AG08395 (cell line): ENCODE measurements at regions not wholly inside any gene's neighbourhood (a gene's known extent, or its start where the extent isn't known, plus 50 kb on each side); places are given as distances from the start of the nearest gene placed in this dataset.
"Not testable (repeated sequence)": the region's sequence is repeated elsewhere in the genome, so short reads cannot be mapped to it uniquely, and the experiment has no call there.

Experiments
- DNase-seq: peaks from one replicate; pipeline ENCODE4 v3.0.0; 2012; ENCODE audit warnings: mixed read lengths, low spot score

DNA sequence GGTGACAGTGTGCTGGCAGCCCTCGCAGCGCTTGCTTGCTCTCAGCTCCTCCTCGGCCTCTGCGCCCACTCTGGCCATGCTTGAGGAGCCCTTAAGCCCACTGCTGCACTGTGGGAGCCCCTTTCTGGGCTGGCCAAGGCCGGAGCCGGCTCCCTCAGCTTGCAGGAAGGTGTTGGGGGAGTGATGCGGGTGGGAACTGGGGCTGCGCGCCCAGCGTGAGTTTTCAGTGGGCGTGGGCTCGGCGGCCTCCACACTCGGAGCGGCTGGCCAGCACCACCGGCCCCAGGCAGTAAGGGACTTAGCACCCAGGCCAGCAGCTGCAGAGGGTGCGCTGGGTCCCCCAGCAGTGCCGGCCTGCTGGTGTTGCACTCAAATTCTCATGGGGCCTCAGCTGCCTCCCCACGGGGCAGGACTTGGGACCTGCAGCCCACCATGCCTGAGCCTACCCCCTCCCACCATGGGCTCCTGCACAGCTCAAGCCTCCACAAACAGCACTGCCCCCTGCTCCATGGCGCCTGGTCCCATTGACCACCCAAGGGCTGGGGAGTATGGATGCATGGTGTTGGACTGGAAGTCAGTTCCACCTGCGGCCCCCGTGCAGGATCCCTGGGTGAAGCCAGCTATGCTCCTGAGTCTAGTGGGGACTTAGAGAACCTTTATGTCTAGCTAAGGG is 223.1 kb upstream of the PTPRD start:
- no peak for DNase-seq

DNA sequence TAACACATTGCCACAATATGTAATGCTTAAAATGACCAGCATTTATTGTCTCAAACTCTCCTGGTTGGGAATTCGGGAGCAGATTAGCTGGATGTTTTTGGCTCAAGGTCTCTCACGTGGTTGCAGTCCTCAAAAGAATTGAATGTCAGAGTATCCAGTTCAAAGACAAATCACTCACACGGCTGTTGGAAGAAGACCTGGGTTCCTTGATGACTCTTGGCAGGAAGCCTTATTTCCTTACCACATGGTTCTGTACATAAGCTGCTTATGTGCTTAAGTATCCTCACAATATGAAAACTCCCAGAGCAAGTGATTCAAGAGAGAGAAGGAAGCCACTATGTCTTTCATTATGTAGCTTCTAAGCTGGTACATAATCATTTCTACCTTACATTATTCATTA is 230.3 kb upstream of the PTPRD start:
- DNase-seq: no peak

DNA sequence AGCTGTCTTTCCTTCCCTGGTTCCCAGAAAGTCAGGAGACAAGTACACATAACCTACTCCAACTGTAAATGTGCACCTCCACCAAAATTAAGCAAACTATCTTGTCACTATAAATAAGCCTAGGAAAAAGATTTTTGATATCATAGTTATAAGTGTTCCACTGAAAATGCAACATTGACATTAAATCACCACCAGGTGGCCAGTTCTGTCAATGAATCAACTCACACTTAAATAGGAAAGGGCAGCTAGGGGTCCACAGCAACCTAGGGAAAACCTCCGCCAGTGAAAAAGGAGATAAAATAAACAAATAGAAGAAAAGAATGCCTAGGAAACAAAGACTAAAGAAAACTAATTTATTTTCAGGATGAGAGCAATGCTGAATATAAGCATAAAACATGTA is 243.0 kb upstream of the PTPRD start:
- no peak for DNase-seq

DNA sequence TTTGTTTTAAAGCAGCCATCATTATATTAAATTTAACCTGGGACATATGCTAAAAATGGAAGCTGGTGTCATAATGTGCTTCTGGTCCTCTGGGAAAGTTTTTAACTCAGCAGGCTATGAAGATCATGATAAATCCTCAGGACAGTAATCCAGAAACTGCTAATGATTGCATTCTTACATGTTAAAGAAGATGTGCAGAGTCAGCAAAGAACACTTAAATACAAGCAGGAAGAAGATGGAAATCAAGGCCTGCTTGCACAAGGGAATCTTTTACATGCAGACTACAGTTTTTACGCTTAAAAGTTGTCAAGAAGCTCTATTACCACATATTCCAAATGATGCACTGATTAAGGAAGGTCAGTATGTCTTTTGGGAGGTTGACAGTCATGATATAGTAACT is 246.0 kb upstream of the PTPRD start:
- DNase-seq: no peak

DNA sequence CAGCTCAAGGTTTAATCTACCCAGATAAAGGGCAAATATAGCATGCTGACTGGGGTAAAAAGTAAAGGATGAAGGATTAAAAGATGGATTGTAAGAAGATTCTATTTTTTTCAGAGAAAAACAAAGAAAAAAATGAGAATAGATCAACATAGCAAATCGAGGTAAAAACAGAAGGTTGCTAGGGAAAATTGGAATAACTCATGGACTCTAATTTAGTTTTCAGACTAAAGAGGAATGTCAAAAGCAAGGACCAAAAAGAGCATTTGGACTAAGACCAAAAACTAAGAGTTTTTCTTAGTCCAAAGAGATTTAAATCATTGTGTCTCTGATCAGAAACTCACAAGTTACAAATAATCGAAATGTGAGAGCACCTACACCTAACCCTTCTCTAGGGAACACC is 250.7 kb upstream of the PTPRD start:
- no peak for DNase-seq

DNA sequence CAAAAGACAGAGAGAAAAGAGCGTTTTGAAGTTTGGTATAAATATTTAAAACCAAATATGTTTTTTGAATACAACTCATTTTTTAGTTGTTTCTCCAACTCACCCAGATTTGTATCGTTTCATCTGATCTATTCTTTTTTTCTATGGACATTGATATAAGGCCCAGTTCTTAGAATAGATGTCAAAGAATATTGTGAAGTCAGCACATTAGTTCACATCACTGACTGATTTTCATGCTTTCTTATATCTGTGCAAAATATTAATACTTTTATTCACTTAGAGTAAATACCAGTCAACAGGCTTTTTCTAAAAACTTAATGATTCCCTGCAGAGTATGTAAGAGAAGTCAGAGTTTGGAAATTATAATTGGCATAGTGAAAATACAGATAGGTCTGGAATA is 254.4 kb upstream of the PTPRD start:
- DNase-seq: no peak

DNA sequence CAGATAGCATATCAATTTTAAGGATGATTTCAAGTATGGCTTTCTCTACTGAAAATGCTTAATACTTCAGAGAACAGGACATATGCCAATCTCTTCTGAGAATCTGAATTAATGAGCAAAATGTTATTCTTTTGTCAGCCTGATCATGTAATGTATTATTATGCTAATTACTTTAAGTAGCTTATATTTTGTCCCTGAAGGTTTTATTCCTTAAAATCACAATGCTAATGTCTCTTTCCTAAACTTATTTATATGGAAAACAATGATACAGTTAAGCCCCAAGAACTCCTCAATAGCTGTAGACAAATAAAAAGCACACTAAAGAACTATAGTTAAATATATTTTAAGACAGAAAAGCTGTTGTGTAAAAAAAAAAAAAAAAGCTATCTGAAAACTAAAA is 256.9 kb upstream of the PTPRD start:
- DNase-seq: no peak

DNA sequence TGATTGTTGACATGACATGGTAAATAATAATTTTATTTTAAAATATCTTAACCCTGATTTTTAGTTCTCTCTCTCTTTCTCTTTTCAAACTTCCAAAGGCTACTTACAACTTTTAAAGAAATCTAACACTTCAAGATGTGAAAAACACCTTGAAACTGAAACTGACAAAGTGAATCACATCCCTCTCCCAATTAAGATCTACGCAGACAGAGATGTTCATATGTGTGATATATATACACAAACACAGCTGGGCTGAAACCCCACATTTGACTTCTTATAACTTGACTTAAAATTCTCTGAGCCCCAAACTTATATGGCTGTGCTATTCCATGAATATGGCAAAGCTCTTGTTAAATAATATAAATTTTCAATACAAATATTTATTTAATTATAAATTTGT is 261.2 kb upstream of the PTPRD start:
- DNase-seq: no peak

DNA sequence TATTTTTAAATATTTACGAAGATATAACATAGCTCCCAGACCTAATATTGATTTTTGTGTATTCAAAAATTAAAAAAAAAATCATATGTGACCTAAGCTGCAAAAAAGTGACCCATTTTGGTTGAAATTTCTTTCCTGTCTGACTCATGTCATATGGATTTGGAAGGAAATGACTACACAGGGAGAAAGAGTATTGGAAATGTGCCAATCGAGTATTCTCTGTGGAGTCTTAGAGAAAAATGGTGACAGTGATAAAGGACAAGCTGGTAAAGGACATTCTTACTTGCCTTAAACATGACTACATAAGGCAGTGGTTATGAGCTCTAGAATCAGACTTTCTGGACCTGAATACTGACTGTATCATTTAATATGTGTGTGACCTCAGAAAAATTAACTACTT is 262.9 kb upstream of the PTPRD start:
- no peak for DNase-seq

DNA sequence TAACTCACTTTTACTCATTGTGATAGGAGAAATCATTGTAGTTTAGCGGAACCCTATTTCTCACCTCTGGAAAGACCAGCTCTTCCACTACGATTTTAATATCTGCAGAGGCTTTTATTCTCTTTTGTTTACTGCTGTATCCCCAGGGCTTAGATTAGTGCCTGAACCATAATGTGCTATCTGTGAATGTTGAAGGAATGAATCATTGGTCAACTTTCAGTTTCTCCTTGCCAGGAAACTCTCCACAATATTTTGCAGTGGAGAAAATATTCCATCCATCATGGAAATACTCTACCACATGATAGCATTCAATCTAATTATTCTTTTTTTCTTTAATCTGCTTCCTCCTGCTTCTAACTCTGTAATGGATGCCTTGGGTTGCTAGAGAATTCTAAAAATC is 263.5 kb upstream of the PTPRD start:
- DNase-seq: no peak

DNA sequence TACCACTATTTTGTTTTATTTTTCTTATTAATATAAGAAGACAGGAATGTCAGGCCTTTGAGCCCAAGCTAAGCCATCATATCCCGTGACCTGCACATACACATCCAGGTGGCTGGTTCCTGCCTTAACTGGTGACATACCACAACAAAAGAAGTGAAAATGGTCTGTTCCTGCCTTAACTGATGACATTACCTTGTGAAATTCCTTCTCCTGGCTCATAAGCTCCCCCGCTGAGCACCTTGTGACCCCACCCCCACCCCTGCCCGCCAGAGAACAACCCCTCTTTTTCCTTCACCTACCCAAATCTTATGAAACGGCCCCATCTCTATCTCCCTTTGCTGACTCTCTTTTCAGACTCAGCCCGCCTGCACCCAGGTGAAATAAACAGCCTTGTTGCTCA is 277.5 kb upstream of the PTPRD start:
- DNase-seq: not testable (repeated sequence)

DNA sequence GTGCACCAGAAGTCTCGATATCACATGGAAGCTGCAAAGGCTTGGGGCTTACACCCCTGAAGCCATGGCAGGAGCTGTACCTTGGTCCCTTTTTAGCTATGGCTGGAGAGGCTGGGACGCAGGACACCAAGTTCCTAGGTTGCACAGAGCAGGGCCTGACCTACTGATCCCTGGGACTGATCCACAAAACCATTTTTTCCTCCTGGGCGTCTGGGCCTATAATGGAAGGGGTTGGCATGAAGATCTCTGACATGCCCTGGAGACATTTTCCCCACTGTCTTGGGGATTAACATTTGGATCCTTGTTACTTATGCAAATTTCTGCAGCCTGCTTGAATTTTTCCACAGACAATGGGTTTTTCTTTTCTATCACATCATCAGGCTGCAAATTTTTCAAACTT is 286.7 kb upstream of the PTPRD start:
- no peak for DNase-seq

DNA sequence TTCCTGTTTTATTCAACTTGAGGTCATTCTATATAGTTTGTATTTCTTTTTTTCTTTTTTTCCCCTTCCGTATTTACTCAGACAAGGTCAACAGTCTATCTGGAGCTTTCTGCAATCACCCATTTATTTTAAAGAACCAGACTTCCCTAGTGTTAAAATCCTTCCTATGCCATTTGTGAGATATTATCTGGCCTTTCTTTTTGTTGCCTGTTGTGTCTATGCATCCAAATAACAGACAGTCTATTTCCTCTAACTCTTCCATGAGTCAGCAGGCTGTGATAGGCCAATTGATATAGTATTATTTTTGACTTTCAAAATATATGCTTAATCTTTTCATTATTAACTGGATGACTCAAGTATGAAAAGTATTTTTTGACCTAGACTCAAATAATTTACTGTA is 291.2 kb upstream of the PTPRD start:
- no peak for DNase-seq

DNA sequence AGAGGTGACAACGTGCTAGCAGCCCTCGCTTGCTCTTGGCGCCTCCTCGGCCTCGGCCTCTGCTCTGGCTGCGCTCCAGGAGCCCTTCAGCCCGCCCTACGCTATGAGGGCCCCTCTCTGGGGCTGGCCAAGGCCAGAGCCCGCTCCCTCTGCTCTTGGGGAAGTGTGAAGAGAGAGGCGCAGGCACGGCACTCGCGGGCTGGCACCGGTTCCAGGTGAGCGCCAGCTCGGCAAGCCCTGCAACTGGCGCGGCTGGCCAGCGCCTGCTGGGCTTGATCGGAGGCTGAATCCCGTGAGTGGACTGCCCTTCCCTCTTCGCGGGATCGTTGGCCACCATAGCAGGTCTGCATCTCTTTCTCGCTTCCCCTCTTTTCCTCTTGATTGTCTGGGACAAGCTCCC is 298.0 kb upstream of the PTPRD start:
- DNase-seq: no peak

DNA sequence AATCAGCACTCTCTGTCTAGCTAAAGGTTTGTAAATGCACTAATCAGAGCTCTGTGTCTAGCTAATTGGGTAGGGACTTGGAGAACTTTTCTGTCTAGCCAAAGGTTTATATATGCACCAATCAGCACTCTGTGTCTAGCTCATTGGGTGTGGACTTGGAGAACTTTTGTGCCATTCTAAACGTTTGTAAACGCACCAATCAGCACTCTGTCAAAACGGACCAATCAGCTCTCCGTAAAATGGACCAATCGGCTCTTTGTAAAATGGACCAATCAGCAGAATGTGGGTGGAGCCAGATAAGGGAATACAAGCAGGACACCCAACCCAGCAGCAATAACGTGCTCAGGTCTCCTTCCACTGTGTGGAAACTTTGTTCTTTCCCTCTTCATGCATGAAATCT is 298.6 kb upstream of the PTPRD start:
- DNase-seq: no peak

DNA sequence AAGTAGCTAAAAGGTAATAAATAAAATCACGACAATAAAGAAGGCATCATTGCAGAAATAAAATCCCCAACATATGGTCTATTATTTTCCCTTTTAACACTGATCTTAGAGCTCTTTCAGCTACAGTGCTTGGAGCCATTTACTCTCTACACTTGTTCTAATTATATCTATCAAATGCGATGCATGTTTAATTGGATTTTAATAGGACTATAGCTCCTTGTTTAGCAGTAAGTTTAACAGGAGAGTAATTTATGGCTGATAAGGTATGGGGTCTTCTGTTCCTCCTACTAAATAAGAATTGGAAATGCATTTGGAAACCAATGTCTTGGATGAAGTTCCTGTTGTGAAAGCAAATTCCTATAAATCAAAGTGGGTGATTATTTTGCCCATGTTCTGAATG is 304.2 kb upstream of the PTPRD start:
- no peak for DNase-seq

DNA sequence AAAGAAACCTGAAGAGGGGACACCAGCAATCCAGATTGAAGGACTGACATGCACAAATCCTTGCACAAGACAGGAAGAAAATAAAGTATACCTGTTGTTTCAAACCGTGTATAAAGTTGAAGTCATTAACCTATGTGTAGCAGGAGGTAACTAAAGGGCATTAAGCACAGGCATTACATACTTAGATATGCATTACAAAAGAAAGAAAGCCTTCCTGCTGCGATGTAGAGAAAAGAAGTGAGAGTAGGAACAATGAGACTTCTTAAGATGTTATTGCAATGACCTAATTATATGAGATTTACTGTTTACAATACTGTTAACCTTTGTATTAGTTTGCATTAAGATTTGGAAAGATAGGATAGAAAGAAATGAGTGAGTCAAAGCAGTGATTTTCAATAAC is 308.9 kb upstream of the PTPRD start:
- no peak for DNase-seq

DNA sequence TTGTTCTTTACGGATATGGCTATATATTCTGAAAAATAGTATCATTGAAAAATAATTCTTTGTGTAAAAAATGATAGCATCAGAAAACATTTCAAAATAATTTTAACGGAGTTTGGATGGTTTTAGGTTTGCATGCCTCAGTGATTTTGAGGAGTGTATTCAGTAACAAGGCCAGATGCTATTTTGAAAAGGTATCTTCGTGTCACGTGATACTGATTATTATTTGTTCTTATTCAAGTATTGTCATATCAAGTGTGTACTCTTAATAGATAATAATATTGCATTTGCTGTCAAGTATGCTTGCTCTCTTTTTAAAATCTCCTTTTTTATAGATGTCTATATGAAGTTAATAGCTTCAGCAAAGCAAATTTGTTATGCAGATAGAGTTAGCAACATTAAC is 313.1 kb upstream of the PTPRD start:
- no peak for DNase-seq

DNA sequence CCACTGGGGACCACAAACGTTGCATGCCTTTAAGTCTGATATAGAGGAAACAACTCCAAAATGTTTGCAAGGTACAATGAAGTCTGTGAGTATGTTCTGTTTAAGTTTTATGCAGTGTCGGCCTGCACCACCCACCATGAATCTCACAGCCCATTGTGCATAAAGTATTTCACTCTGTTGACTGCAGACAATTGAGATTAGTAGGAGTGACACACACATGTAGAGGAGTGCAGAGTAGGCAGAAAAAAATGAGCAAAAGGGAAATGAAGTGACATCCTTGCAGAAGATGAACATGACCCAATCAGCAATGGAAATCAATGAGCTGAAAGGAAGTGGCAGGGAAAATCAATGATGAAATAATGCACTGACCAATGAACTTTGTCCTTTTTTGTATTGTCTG is 315.6 kb upstream of the PTPRD start:
- DNase-seq: no peak

DNA sequence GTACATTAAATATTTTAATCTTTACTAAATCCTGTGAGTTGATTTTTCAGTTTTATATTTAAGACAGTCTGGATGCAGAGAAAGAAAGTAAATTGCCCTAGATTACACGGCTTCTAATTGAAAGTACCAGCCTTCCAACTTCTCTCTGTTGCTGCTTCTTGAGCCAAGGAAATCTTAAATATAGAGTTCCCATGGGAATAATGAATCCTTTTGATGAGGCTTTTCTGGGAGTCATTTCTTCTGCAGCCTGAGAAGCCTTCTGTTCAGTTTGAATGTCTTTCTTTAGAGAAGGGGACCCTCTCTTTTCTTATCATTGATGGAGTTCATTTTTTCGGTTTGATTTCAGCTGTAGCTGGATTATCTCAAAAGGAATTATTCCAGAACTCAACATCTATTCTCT is 317.3 kb upstream of the PTPRD start:
- no peak for DNase-seq

DNA sequence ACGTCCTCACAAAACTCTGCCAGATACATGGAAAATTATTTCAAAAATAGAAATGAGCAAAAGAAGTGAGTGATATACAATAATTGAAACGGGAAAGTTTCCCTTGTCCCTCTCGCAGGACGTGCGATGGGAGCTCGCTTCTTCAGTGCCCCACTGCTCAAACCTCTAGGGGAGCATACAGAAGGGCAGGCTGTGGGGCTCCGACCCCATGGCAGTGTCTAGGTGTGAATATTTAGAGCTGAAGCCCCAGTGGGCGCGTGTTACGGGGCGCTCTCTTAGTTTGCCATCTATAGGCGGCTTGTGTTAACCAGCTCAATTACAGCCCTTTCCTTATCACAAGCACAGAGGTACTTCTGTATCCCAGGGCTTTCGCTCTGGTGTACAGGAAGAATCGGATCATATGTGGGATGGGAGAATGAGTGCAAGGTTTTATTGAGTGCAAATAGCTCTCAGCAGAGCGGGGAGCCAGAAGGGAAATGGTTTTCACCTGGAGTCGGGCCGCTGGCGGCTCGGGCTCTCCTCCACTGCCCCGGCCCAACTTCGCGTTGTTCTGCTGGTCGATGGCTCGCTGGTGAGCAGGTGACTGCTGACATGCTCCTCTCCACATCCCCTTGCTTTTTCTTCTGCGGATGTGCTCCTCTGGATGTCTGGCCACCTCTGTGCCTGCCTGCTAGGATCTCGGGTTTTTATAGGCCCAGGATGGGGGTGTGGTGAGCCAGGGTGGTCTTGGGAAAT is 334.0 kb upstream of the PTPRD start:
- no peak for DNase-seq

DNA sequence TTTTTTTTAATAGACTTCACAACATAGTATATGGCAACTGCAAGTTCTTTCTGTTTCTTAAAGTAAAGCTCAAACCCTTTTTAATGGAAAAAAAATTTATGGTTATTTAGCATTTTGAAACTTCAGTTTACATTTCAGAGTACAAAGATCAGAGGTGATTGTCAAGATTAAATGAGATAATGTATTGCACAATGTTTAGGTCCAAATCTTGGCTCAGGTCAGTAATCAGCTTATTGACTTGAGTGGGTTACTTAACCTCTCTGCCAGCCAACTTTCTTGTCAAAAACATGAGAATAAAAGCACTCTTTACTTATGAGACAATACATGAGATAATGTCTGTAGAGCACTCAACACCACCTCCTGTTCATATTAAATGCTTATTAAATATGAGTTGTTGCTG is 345.1 kb upstream of the PTPRD start:
- no peak for DNase-seq

DNA sequence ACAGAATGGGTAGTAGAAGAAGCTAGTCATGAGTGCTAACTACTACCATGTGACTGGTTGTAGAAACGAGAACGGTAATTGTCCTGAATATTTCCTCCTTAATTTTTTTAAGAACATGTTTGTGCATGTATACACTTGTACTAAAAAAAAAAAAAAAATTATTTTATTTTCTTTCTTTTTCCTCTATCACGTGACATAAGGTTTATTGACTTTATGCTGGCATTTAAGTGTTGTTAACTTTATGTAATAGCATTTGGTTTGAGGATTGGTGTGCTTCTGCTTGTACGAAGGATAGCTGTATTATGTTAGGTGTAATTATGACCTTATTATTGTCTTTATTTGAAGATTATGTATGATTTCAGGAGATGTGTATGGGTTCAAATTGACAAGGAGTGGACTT is 349.1 kb upstream of the PTPRD start:
- DNase-seq: no peak

DNA sequence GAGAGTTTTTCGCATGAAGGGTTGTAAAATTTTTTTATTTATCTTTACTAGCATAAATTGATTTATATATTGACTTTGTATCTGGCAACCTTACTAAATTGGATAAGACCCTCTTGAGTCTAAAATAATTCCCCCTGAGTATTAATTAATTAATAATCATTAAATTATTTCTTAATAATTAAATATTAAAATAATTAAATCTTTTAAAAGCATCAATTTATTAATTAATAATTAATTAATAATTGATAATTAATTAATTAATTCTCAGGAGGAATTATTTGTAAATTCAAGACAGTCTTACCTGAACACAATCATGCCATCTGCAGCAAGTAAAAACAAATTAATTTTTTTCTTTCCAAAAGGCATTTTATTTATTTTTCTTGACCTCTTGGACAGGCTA is 370.4 kb upstream of the PTPRD start:
- no peak for DNase-seq
